ENCODE measurements at regions not wholly inside any gene's neighbourhood (a gene's known extent, or its start where the extent isn't known, plus 50 kb on each side); places are given as distances from the start of the nearest gene placed in this dataset.

GRCh38 chr14:98951521-98952152 is 320.4 kb downstream of the BCL11B start:
- TF ChIP-seq CTCF (IDR thresholded peaks at IDR 0.05; ENCODE audit: poor library complexity, severe bottlenecking): no peak
- TF ChIP-seq EP300 (conservative IDR thresholded peaks at IDR 0.05; ENCODE audit: poor library complexity, severe bottlenecking): no peak
- no peak for TF ChIP-seq SMC3 (conservative IDR thresholded peaks at IDR 0.05; ENCODE audit: poor library complexity)
- TF ChIP-seq EZH2 (IDR thresholded peaks at IDR 0.05; ENCODE audit: borderline replicate concordance, insufficient read depth, low read length, poor library complexity, severe bottlenecking): no peak

All from neural cell (in vitro differentiated cells).